ENCODE measurements at regions not wholly inside any gene's neighbourhood (a gene's known extent, or its start where the extent isn't known, plus 50 kb on each side); places are given as distances from the start of the nearest gene placed in this dataset.

GRCh38 chr2:104240984-104241383, 612.9 kb upstream of the POU3F3 start:
- TF ChIP-seq TEAD4 (IDR thresholded peaks at IDR 0.05) (no peak), RAD21 (IDR thresholded peaks at IDR 0.05; ENCODE audit: low read depth) (no peak), EP300 (IDR thresholded peaks at IDR 0.05; ENCODE audit: borderline replicate concordance) (no peak), MAX (IDR thresholded peaks at IDR 0.05) (no peak), YY1 (IDR thresholded peaks at IDR 0.05; ENCODE audit: low read depth) (no peak), CREB1 (IDR thresholded peaks at IDR 0.05; ENCODE audit: low read depth) (no peak), FOXM1 (IDR thresholded peaks at IDR 0.05; ENCODE audit: borderline replicate concordance, low read depth) (no peak)

- TF ChIP-seq MAX (IDR thresholded peaks at IDR 0.05) (no peak), NFIC (IDR thresholded peaks at IDR 0.05) (no peak)
Measured at GRCh38 chr2:104249629-104250028, 604.3 kb upstream of the POU3F3 start.

- TF ChIP-seq EP300 (IDR thresholded peaks at IDR 0.05; ENCODE audit: borderline replicate concordance), result no peak
- TF ChIP-seq RAD21 (IDR thresholded peaks at IDR 0.05; ENCODE audit: low read depth), result no peak
- no peak for TF ChIP-seq ZBTB7A (IDR thresholded peaks at IDR 0.05; ENCODE audit: low read depth)
- TF ChIP-seq FOXM1 (IDR thresholded peaks at IDR 0.05; ENCODE audit: borderline replicate concordance, low read depth), result no peak
Measured at GRCh38 chr2:104250635-104251034, 603.3 kb upstream of the POU3F3 start.

GRCh38 chr2:104254017-104254416, 599.9 kb upstream of the POU3F3 start:
- no peak for TF ChIP-seq TCF12 (IDR thresholded peaks at IDR 0.05; ENCODE audit: low read depth)
- TF ChIP-seq ZBTB7A (IDR thresholded peaks at IDR 0.05; ENCODE audit: low read depth), result no peak
- no peak for TF ChIP-seq MAX (IDR thresholded peaks at IDR 0.05)
- TF ChIP-seq CEBPB (IDR thresholded peaks at IDR 0.05), result no peak
- no peak for TF ChIP-seq EP300 (IDR thresholded peaks at IDR 0.05; ENCODE audit: borderline replicate concordance)
- TF ChIP-seq FOXM1 (IDR thresholded peaks at IDR 0.05; ENCODE audit: borderline replicate concordance, low read depth), result no peak
- no peak for TF ChIP-seq EGR1 (IDR thresholded peaks at IDR 0.05)
- TF ChIP-seq USF1 (IDR thresholded peaks at IDR 0.05), result no peak
- no peak for TF ChIP-seq YY1 (IDR thresholded peaks at IDR 0.05; ENCODE audit: low read depth)
- TF ChIP-seq RAD21 (IDR thresholded peaks at IDR 0.05; ENCODE audit: low read depth), result no peak
- no peak for TF ChIP-seq REST (IDR thresholded peaks at IDR 0.05; ENCODE audit: low read depth)
- TF ChIP-seq CREB1 (IDR thresholded peaks at IDR 0.05; ENCODE audit: low read depth), result no peak
- TF ChIP-seq TEAD4 (IDR thresholded peaks at IDR 0.05), result no peak
- TF ChIP-seq NFIC (IDR thresholded peaks at IDR 0.05), result no peak

GRCh38 chr2:104262714-104263113, 591.2 kb upstream of the POU3F3 start:
- TF ChIP-seq EGR1 (IDR thresholded peaks at IDR 0.05), result no peak
- TF ChIP-seq FOXM1 (IDR thresholded peaks at IDR 0.05; ENCODE audit: borderline replicate concordance, low read depth), result no peak
- no peak for TF ChIP-seq EP300 (IDR thresholded peaks at IDR 0.05; ENCODE audit: borderline replicate concordance)
- no peak for TF ChIP-seq TEAD4 (IDR thresholded peaks at IDR 0.05)
- no peak for TF ChIP-seq CREB1 (IDR thresholded peaks at IDR 0.05; ENCODE audit: low read depth)
- no peak for TF ChIP-seq RAD21 (IDR thresholded peaks at IDR 0.05; ENCODE audit: low read depth)
- TF ChIP-seq ZBTB7A (IDR thresholded peaks at IDR 0.05; ENCODE audit: low read depth), result no peak
- TF ChIP-seq TAF1 (IDR thresholded peaks at IDR 0.05; ENCODE audit: low read depth), result no peak
- no peak for TF ChIP-seq USF1 (IDR thresholded peaks at IDR 0.05)
- no peak for TF ChIP-seq MAX (IDR thresholded peaks at IDR 0.05)
- no peak for TF ChIP-seq CEBPB (IDR thresholded peaks at IDR 0.05)
- no peak for TF ChIP-seq NFIC (IDR thresholded peaks at IDR 0.05)
- TF ChIP-seq YY1 (IDR thresholded peaks at IDR 0.05; ENCODE audit: low read depth), result no peak
- no peak for TF ChIP-seq TCF12 (IDR thresholded peaks at IDR 0.05; ENCODE audit: low read depth)
- no peak for TF ChIP-seq REST (IDR thresholded peaks at IDR 0.05; ENCODE audit: low read depth)

GRCh38 chr2:104279646-104280045, 574.3 kb upstream of the POU3F3 start:
- TF ChIP-seq RAD21 (IDR thresholded peaks at IDR 0.05; ENCODE audit: low read depth) (no peak), TEAD4 (IDR thresholded peaks at IDR 0.05) (no peak), YY1 (IDR thresholded peaks at IDR 0.05; ENCODE audit: low read depth) (no peak), EGR1 (IDR thresholded peaks at IDR 0.05) (no peak), TAF1 (IDR thresholded peaks at IDR 0.05; ENCODE audit: low read depth) (no peak), FOXM1 (IDR thresholded peaks at IDR 0.05; ENCODE audit: borderline replicate concordance, low read depth) (no peak), NFIC (IDR thresholded peaks at IDR 0.05) (no peak), TCF12 (IDR thresholded peaks at IDR 0.05; ENCODE audit: low read depth) (no peak), ZBTB7A (IDR thresholded peaks at IDR 0.05; ENCODE audit: low read depth) (no peak), REST (IDR thresholded peaks at IDR 0.05; ENCODE audit: low read depth) (no peak), CEBPB (IDR thresholded peaks at IDR 0.05) (no peak), EP300 (IDR thresholded peaks at IDR 0.05; ENCODE audit: borderline replicate concordance) (no peak), CREB1 (IDR thresholded peaks at IDR 0.05; ENCODE audit: low read depth) (no peak), USF1 (IDR thresholded peaks at IDR 0.05) (no peak), MAX (IDR thresholded peaks at IDR 0.05) (no peak)
